Glutamatergic neuron (in vitro differentiated cells): ENCODE measurements at regions not wholly inside any gene's neighbourhood (a gene's known extent, or its start where the extent isn't known, plus 50 kb on each side); places are given as distances from the start of the nearest gene placed in this dataset.

ENCODE experiments used
- DNase-seq: peaks from one replicate; pipeline ENCODE4 v3.0.0; 2022
- H3K27ac Mint-ChIP-seq: one replicate; pipeline ENCODE4 v1.8.0; 2020; ENCODE audit warnings: mild to moderate bottlenecking, mixed read lengths, inconsistent platforms; ENCODE audit not compliant: unreplicated experiment
- H3K27me3 Mint-ChIP-seq: one replicate; pipeline ENCODE4 v1.8.0; 2020; ENCODE audit warnings: mild to moderate bottlenecking, moderate library complexity, mixed read lengths, inconsistent platforms; ENCODE audit not compliant: unreplicated experiment
- H3K36me3 Mint-ChIP-seq: one replicate; pipeline ENCODE4 v1.8.0; 2020; ENCODE audit warnings: mild to moderate bottlenecking, mixed read lengths, inconsistent platforms; ENCODE audit not compliant: unreplicated experiment
- H3K4me1 Mint-ChIP-seq: one replicate; pipeline ENCODE4 v1.8.0; 2020; ENCODE audit warnings: mild to moderate bottlenecking, low read depth, mixed read lengths, inconsistent platforms; ENCODE audit not compliant: unreplicated experiment
- H3K4me3 Mint-ChIP-seq: one replicate; pipeline ENCODE4 v1.8.0; 2020; ENCODE audit warnings: mild to moderate bottlenecking, mixed read lengths, inconsistent platforms; ENCODE audit not compliant: unreplicated experiment
- H3K9me3 Mint-ChIP-seq: one replicate; pipeline ENCODE4 v1.8.0; 2020; ENCODE audit warnings: mild to moderate bottlenecking, moderate library complexity, mixed read lengths, inconsistent platforms; ENCODE audit not compliant: unreplicated experiment
- CTCF ChIP-seq: fragments of 200-600 bp; sonication (generic); IDR thresholded peaks from one replicate; pipeline ENCODE4 v1.5.0; 2021; ENCODE audit not compliant: partially characterized antibody, unreplicated experiment

GRCh38 chr3:157865352-157866000 lies 240.7 kb downstream of the SHOX2 start:
- no peak overlapping the region for H3K4me3 Mint-ChIP-seq
- peak; percentile 86 for TF ChIP-seq CTCF
- DNase-seq = peak; percentile 78
- no peaks in the 10 kb centered on the region for H3K36me3 Mint-ChIP-seq
- no peaks in the 10 kb centered on the region for H3K27me3 Mint-ChIP-seq
- H3K27ac Mint-ChIP-seq = no peak overlapping the region
- H3K4me1 Mint-ChIP-seq = peaks cover 9% of the 10 kb centered on the region
- H3K9me3 Mint-ChIP-seq = no peaks in the 10 kb centered on the region

GRCh38 chr3:157861076-157861765 lies 245.0 kb downstream of the SHOX2 start:
- no peaks in the 10 kb centered on the region for H3K36me3 Mint-ChIP-seq
- H3K4me1 Mint-ChIP-seq = peaks cover 9% of the 10 kb centered on the region
- DNase-seq = no peak
- no peaks in the 10 kb centered on the region for H3K9me3 Mint-ChIP-seq
- H3K27ac Mint-ChIP-seq = no peak overlapping the region
- H3K27me3 Mint-ChIP-seq = no peaks in the 10 kb centered on the region
- TF ChIP-seq CTCF = no peak
- no peak overlapping the region for H3K4me3 Mint-ChIP-seq

- no peaks in the 10 kb centered on the region for H3K27me3 Mint-ChIP-seq
- H3K4me1 Mint-ChIP-seq = peaks cover 2% of the 10 kb centered on the region
Observed at GRCh38 chr3:157859541-157859940, 246.7 kb downstream of the SHOX2 start.

GRCh38 chr3:157858821-157859220 lies 247.4 kb downstream of the SHOX2 start:
- DNase-seq = no peak

More at GRCh38 chr3:157859541-157859940, 246.7 kb downstream of the SHOX2 start:
- no peak for DNase-seq
- H3K36me3 Mint-ChIP-seq = no peaks in the 10 kb centered on the region
- H3K27ac Mint-ChIP-seq = no peak overlapping the region
- H3K4me3 Mint-ChIP-seq = no peak overlapping the region
- no peak for TF ChIP-seq CTCF
- H3K9me3 Mint-ChIP-seq = no peaks in the 10 kb centered on the region

More at GRCh38 chr3:157858821-157859220, 247.4 kb downstream of the SHOX2 start:
- no peak for TF ChIP-seq CTCF
- H3K4me1 Mint-ChIP-seq = peaks cover 2% of the 10 kb centered on the region
- no peaks in the 10 kb centered on the region for H3K9me3 Mint-ChIP-seq
- no peak overlapping the region for H3K27ac Mint-ChIP-seq
- H3K36me3 Mint-ChIP-seq = no peaks in the 10 kb centered on the region
- no peak overlapping the region for H3K4me3 Mint-ChIP-seq
- no peaks in the 10 kb centered on the region for H3K27me3 Mint-ChIP-seq
